Keratinocyte (primary cell): ENCODE measurements at regions not wholly inside any gene's neighbourhood (a gene's known extent, or its start where the extent isn't known, plus 50 kb on each side); places are given as distances from the start of the nearest gene placed in this dataset.

ENCODE experiments used
- EZH2 ChIP-seq: IDR thresholded peaks from one replicate; pipeline ENCODE4 v1.6.1; 2012; ENCODE audit warnings: inconsistent platforms, mild to moderate bottlenecking, low read length, moderate library complexity
- TF ChIP-seq, protein P1 (sequence below), 3 experiments: IDR thresholded peaks in 1 of 3; conservative IDR thresholded peaks in 1 of 3; optimal IDR thresholded peaks in 1 of 3; 2 replicates in 2 of 3; 3 replicates in 1 of 3; pipeline versions ENCODE3 to v1.5.1; 2011; ENCODE audit warnings: low read length in 3 of 3, mild to moderate bottlenecking in 3 of 3, moderate library complexity in 2 of 3, control low read depth in 1 of 3, inconsistent platforms in 1 of 3; ENCODE audit not compliant: insufficient read depth in 2 of 3; ENCODE audit errors: extremely low read depth in 1 of 3

GRCh38 chr7:94179466-94179865, 175.3 kb upstream of the BET1 start:
- TF ChIP-seq, protein P1, sequence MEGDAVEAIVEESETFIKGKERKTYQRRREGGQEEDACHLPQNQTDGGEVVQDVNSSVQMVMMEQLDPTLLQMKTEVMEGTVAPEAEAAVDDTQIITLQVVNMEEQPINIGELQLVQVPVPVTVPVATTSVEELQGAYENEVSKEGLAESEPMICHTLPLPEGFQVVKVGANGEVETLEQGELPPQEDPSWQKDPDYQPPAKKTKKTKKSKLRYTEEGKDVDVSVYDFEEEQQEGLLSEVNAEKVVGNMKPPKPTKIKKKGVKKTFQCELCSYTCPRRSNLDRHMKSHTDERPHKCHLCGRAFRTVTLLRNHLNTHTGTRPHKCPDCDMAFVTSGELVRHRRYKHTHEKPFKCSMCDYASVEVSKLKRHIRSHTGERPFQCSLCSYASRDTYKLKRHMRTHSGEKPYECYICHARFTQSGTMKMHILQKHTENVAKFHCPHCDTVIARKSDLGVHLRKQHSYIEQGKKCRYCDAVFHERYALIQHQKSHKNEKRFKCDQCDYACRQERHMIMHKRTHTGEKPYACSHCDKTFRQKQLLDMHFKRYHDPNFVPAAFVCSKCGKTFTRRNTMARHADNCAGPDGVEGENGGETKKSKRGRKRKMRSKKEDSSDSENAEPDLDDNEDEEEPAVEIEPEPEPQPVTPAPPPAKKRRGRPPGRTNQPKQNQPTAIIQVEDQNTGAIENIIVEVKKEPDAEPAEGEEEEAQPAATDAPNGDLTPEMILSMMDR (optimal IDR thresholded peaks at IDR 0.05 in 1 of 3, IDR thresholded peaks at IDR 0.05 in 1 of 3, conservative IDR thresholded peaks at IDR 0.05 in 1 of 3; ENCODE audit: extremely low read depth in 1 of 3, insufficient read depth in 2 of 3, low read length in 3 of 3) = no peak
- TF ChIP-seq EZH2 = no peak
